Left ventricle myocardium inferior (tissue), 1 donor: ENCODE measurements at regions not wholly inside any gene's neighbourhood (a gene's known extent, or its start where the extent isn't known, plus 50 kb on each side); places are given as distances from the start of the nearest gene placed in this dataset.

Experiments used
- DNase-seq: peaks from one replicate; pipeline ENCODE4 v3.0.0-alpha.2; 2020
- H3K27ac ChIP-seq: fragments of 200-600 bp; replicated peaks from 2 replicates; pipeline ENCODE4 v1.8.0; 2021
- H3K27me3 ChIP-seq: fragments of 200-600 bp; 2 replicates; pipeline ENCODE4 v1.8.0; 2021; ENCODE audit warnings: low read depth
- H3K36me3 ChIP-seq: fragments of 200-600 bp; 2 replicates; pipeline ENCODE4 v1.8.0; 2021
- H3K4me1 ChIP-seq: fragments of 200-600 bp; 2 replicates; pipeline ENCODE4 v1.8.0; 2021
- H3K4me3 ChIP-seq: fragments of 200-600 bp; 2 replicates; pipeline ENCODE4 v1.8.0; 2021; ENCODE audit warnings: mild to moderate bottlenecking, moderate library complexity
- H3K9me3 ChIP-seq: fragments of 200-600 bp; replicated peaks from 2 replicates; pipeline ENCODE4 v1.8.0; 2021
- intact Hi-C: fragments of 100-400 bp; cut with micrococcal nuclease; formaldehyde crosslinking; loops from one replicate; pipeline ENCODE4 v1.11.0; 2022
- TF ChIP-seq, protein P1 (sequence below): fragments of 200-600 bp; IDR thresholded peaks from 2 replicates; pipeline ENCODE4 v1.8.0; 2021; ENCODE audit warnings: antibody characterized with exemption, mild to moderate bottlenecking, borderline replicate concordance
- donor health status: DM: no; HTN: yes; CAD: no; lungs with severe emphysema.

DNA sequence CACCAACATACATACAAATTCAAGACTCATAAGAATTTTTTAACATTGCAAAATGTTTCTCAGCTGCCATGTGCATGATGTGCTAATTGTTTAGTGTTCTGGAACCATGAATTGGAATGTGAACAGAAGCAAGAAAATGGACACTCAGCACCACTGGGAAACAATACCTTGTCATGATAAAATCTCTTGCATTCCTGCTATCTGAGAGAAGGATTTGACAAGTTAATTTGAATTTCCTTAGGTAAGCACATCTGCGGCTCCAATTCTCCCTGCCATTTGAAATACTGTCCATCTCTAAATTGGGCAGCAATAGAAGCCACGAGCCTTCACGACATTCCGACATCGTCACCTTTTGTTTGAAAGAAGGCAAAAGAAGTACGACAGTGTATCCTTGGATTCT is 1104.6 kb upstream of the MAP3K7 start:
- DNase-seq: no peak
- intact Hi-C loops: no loop called here
- Histone ChIP-seq H3K4me3 (no peak overlapping the region), H3K9me3 (no peaks in the 10 kb centered on the region), H3K27me3 (no peaks in the 10 kb centered on the region), H3K36me3 (no peaks in the 10 kb centered on the region), H3K27ac (no peak overlapping the region), H3K4me1 (no peaks in the 10 kb centered on the region)
- TF ChIP-seq, protein P1, sequence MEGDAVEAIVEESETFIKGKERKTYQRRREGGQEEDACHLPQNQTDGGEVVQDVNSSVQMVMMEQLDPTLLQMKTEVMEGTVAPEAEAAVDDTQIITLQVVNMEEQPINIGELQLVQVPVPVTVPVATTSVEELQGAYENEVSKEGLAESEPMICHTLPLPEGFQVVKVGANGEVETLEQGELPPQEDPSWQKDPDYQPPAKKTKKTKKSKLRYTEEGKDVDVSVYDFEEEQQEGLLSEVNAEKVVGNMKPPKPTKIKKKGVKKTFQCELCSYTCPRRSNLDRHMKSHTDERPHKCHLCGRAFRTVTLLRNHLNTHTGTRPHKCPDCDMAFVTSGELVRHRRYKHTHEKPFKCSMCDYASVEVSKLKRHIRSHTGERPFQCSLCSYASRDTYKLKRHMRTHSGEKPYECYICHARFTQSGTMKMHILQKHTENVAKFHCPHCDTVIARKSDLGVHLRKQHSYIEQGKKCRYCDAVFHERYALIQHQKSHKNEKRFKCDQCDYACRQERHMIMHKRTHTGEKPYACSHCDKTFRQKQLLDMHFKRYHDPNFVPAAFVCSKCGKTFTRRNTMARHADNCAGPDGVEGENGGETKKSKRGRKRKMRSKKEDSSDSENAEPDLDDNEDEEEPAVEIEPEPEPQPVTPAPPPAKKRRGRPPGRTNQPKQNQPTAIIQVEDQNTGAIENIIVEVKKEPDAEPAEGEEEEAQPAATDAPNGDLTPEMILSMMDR: no peak

DNA sequence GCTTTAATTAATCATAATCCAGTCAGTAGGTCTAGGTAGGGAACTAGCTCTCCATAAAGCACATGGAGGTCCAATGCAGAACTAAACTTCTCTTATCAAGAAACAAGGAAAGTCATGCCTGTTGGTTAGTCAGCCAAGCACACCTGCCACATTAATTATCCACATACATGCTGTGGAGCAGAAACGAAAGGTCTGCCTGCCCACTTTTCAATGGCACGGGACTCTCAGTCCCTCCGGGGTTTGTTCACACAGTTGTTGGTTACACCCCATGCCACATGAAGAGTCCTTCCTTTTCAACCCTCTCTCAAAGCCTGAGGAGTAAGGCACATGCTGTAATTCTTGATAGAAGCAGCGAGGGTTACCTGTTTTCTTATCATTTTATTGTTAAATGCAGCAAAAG is 1096.4 kb upstream of the MAP3K7 start:
- intact Hi-C loops: no loop called here
- DNase-seq: no peak
- no peaks in the 10 kb centered on the region for H3K27me3 ChIP-seq
- no peaks in the 10 kb centered on the region for H3K4me1 ChIP-seq
- H3K27ac ChIP-seq: no peak overlapping the region
- no peaks in the 10 kb centered on the region for H3K36me3 ChIP-seq
- H3K4me3 ChIP-seq: no peak overlapping the region
- TF ChIP-seq, protein P1: no peak
- no peaks in the 10 kb centered on the region for H3K9me3 ChIP-seq

DNA sequence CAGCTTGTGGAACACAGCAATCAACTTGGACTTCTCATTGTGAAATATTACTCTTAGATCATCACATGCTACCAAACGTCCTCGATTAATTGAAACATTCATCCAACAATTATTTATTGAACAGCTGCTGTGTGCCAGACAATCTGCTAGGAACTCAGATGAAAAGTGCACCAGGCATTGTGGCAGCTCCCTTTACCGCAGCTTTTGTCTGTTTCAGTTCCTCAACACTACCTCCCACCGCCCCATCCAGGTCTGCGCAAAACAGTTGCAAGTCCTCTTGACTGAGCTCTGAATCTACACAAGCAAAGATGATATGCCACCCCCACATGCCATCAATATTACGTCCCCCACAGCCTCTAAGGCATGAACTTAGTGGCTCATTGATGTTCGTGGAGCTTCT is 1094.4 kb upstream of the MAP3K7 start:
- Histone ChIP-seq H3K4me1 (no peaks in the 10 kb centered on the region), H3K27me3 (no peaks in the 10 kb centered on the region), H3K36me3 (no peaks in the 10 kb centered on the region), H3K27ac (no peak overlapping the region), H3K9me3 (no peaks in the 10 kb centered on the region), H3K4me3 (no peak overlapping the region)
- TF ChIP-seq, protein P1: no peak
- intact Hi-C loops: no loop called here
- no peak for DNase-seq

DNA sequence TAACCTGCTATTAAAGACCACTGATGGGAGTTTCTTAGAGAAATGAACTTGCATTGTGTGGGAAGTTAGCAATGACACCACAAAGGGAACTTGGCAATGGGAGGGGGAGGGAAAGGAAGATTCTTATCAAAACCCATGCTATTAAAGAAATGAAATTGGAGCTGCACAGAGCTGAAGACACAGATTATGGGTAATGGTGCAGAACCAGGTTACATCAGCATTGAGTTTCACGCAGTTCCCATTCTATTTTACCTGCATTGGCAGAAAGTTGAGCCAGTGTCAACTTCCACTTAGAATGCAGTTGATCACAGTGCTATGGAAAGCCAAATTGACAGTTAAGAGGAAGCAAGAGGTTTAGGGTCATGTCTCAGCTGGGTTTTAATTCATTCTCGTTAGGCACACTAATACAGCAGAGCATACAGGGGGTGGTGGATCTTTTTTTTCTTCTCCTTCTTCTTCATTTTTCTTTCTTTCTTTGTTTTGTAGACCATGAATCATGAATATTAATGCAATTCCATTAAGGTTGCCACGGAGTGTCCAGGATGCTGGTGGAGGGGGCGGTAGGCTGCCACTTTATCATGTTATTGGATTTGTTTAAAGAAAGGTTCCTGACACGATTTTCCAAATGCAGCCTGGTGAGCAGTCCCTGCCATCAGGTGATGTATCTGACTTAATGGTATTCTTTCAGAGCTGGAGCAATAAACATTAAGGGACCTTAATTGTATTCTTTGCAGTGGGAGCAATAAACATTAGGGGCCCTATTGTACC is 1092.0 kb upstream of the MAP3K7 start:
- Histone ChIP-seq H3K9me3 (no peaks in the 10 kb centered on the region), H3K27me3 (no peaks in the 10 kb centered on the region), H3K4me3 (no peak overlapping the region), H3K4me1 (no peaks in the 10 kb centered on the region), H3K36me3 (no peaks in the 10 kb centered on the region), H3K27ac (no peak overlapping the region)
- no peak for DNase-seq
- TF ChIP-seq, protein P1: no peak
- intact Hi-C loops: no loop called here

DNA sequence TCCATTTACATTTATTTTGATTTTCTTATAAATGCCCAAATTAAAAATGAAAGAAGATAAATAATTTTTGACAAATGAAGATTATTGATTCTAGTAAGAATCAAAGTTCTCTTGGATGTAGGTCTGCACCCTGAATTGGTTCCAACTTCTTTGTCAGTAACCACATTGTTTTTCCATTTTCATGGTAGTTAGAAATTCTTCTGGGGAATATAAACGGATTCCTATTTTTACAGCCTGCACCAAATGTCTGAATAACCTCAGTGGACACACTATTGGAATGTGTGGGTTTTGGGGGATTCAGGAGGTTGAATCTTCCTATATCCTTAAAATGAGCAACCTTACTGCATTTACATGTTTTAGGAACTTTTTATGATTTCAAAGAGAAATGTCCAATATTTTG is 1085.3 kb upstream of the MAP3K7 start:
- intact Hi-C loops: no loop called here
- H3K27me3 ChIP-seq: no peaks in the 10 kb centered on the region
- TF ChIP-seq, protein P1: no peak
- DNase-seq: no peak
- no peaks in the 10 kb centered on the region for H3K4me1 ChIP-seq
- no peaks in the 10 kb centered on the region for H3K9me3 ChIP-seq
- H3K4me3 ChIP-seq: no peak overlapping the region
- H3K36me3 ChIP-seq: no peaks in the 10 kb centered on the region
- no peak overlapping the region for H3K27ac ChIP-seq
